Effector memory CD4-positive, alpha-beta T cell (primary cell): ENCODE measurements at regions not wholly inside any gene's neighbourhood (a gene's known extent, or its start where the extent isn't known, plus 50 kb on each side); places are given as distances from the start of the nearest gene placed in this dataset.

Source experiments
- DNase-seq, 3 donors: peaks; one replicate each; pipeline ENCODE4 v3.0.0-alpha.2; 2020
- H3K27ac ChIP-seq: 2 replicates; pipeline ENCODE4 v1.7.0; 2013; ENCODE audit warnings: mild to moderate bottlenecking, low read length, moderate library complexity; ENCODE audit not compliant: insufficient read depth, poor library complexity, severe bottlenecking
- H3K27me3 ChIP-seq: replicated peaks from 2 replicates; pipeline ENCODE4 v1.7.0; 2013; ENCODE audit warnings: mild to moderate bottlenecking, low read length; ENCODE audit not compliant: insufficient read depth, control insufficient read depth, poor library complexity, severe bottlenecking
- H3K36me3 ChIP-seq: 2 replicates; pipeline ENCODE4 v1.7.0; 2013; ENCODE audit warnings: mild to moderate bottlenecking, low read length, moderate library complexity; ENCODE audit not compliant: control insufficient read depth, insufficient read depth
- H3K4me1 ChIP-seq: 2 replicates; pipeline ENCODE4 v1.7.0; 2013; ENCODE audit warnings: low read length, mild to moderate bottlenecking; ENCODE audit not compliant: control insufficient read depth, insufficient read depth, poor library complexity, severe bottlenecking
- H3K4me3 ChIP-seq: 2 replicates; pipeline ENCODE4 v1.7.0; 2013; ENCODE audit warnings: low read length, low read depth, mild to moderate bottlenecking; ENCODE audit not compliant: insufficient read depth, poor library complexity, severe bottlenecking
- H3K9me3 ChIP-seq: 2 replicates; pipeline ENCODE4 v1.7.0; 2013; ENCODE audit warnings: mild to moderate bottlenecking, low read length, moderate library complexity; ENCODE audit not compliant: control insufficient read depth

GRCh38 chr3:117238806-117239205 lies 529.2 kb downstream of the TUSC7 start:
- no peak for DNase-seq

DNA sequence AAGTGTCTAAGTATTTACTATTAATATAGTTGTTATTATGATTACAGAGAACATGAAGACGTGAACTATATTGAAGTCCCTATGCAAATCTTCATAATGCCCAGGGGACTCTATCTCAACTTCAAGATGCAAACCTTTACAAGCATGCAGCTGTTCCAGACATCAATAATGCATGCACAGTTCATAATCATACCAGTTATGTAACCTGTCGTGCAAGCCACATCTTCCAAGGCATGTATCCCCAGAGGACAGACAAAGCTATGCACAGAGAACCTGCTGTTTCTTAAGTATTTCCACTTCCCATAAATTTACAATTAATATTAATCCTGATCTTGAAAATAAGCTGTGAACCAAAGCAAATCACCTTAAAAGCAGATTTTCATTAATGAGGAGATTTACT lies 534.1 kb downstream of the TUSC7 start:
- no peak overlapping the region for H3K4me3 ChIP-seq
- no peaks in the 10 kb centered on the region for H3K27me3 ChIP-seq
- H3K36me3 ChIP-seq, result no peaks in the 10 kb centered on the region
- H3K9me3 ChIP-seq, result peaks cover 3% of the 10 kb centered on the region
- no peaks in the 10 kb centered on the region for H3K4me1 ChIP-seq
- DNase-seq, result no peak
- H3K27ac ChIP-seq, result no peak overlapping the region

More at GRCh38 chr3:117238806-117239205, 529.2 kb downstream of the TUSC7 start:
- H3K4me3 ChIP-seq, result no peak overlapping the region
- no peaks in the 10 kb centered on the region for H3K4me1 ChIP-seq
- no peaks in the 10 kb centered on the region for H3K27me3 ChIP-seq
- H3K27ac ChIP-seq, result no peak overlapping the region
- peaks cover 6% of the 10 kb centered on the region for H3K9me3 ChIP-seq
- no peaks in the 10 kb centered on the region for H3K36me3 ChIP-seq

DNA sequence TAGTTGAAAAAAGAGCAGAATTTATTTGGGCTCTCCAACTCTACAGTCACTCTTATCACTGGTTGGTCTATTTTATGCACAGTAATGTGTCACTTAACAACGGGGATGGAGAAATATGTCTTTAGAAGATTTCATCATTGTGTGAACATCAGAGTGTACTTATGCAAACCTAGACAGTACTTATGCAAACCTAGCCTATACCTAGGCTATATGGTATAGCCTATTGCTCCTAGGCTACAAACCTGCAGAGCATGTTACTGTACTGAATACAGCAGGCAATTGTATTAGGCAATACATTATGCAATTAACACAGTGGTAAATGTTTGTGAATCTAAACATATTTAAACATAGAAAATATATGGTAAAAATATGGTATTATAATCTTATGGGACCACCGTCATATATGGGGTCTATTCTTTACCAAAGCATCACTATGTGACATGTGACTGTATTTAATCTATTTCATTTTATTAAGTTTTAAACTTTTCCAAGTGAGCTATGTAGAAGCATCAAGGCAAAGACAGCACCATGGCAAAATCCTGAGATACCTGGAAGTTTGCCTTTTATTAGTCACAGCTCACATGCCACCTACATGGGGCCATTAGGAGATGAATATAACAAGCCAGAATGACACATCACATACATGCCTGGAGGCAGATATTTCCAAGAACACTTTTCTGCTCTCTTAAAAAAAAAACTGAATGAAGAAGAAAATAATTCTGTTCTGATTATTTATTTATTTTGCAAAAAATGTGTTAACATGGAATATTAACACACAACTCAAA lies 537.4 kb downstream of the TUSC7 start:
- DNase-seq, result no peak
- Histone ChIP-seq H3K36me3 (no peaks in the 10 kb centered on the region), H3K9me3 (no peaks in the 10 kb centered on the region), H3K27me3 (no peaks in the 10 kb centered on the region), H3K4me3 (no peak overlapping the region), H3K27ac (no peak overlapping the region), H3K4me1 (no peaks in the 10 kb centered on the region)

DNA sequence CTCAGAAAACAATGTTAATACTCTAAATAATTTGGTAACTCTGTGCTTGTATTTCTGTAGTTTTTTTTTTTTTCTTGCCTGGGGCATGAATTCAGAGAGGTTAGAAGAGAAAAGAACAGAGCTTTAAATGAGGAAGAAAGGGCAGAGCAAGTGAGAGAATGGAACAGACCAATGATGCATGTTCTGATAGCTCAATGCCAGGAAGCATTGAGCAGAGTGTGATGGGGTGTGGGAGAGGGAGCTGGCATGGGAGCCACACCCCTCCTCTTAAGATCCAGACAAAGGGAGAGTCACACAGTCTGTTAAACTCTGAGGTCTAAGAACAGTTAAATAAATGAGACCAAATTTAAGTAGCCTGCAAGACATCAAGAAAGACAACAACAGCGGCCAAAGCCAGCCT lies 538.6 kb downstream of the TUSC7 start:
- Histone ChIP-seq H3K36me3 (no peaks in the 10 kb centered on the region), H3K27me3 (no peaks in the 10 kb centered on the region), H3K27ac (no peak overlapping the region), H3K4me3 (no peak overlapping the region), H3K4me1 (no peaks in the 10 kb centered on the region), H3K9me3 (no peaks in the 10 kb centered on the region)
- DNase-seq, result no peak

- H3K4me1 ChIP-seq, result no peaks in the 10 kb centered on the region
- H3K4me3 ChIP-seq, result no peak overlapping the region
- no peaks in the 10 kb centered on the region for H3K27me3 ChIP-seq
- no peaks in the 10 kb centered on the region for H3K36me3 ChIP-seq
- H3K27ac ChIP-seq, result no peak overlapping the region
- no peaks in the 10 kb centered on the region for H3K9me3 ChIP-seq
- no peak for DNase-seq
These were observed 542.6 kb downstream of the TUSC7 start for GRCh38 chr3:117252208-117252607.

DNA sequence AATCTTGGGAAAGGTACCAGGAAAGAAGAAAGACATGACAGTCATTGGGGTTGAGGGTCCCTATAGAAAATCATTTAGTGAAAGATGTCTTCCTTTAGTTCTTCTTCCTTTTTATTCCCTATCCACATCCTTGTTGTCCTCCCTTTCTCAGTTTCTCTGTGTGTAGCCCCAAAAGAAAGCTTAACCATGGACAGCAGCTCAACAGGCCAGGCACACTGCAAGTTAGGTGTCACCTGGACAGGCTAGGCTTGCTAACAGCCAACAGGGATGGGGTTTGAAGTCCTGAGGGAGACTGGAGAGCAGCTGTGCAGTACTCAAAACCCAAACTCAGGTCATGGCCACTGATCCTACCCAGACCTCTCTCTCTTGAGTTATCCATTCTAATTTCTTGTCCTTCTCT lies 543.1 kb downstream of the TUSC7 start:
- DNase-seq, result no peak
- no peaks in the 10 kb centered on the region for H3K9me3 ChIP-seq
- H3K27ac ChIP-seq, result no peak overlapping the region
- H3K4me3 ChIP-seq, result no peak overlapping the region
- no peaks in the 10 kb centered on the region for H3K4me1 ChIP-seq
- no peaks in the 10 kb centered on the region for H3K36me3 ChIP-seq
- H3K27me3 ChIP-seq, result no peaks in the 10 kb centered on the region

DNA sequence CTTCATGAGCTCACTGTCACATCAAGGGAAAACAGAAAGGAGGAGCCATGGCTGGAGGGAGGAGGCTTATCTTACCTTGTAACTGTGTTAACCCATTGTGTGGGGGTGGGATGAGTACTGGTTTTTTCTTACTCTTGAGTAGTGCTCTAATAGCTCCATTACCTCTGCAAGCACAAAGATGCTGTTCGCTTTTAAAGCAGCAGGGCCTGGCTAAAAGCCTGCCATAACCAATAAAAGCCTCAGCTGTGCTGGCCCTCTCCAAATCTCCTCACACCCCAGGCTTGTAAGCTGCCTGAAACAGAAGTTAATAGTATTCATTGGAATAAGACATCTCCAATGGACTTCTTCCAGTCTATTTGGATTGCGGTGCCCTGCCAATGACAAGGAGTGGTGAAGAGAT lies 544.1 kb downstream of the TUSC7 start:
- Histone ChIP-seq H3K27me3 (no peaks in the 10 kb centered on the region), H3K4me1 (no peaks in the 10 kb centered on the region), H3K27ac (no peak overlapping the region), H3K4me3 (no peak overlapping the region), H3K9me3 (no peaks in the 10 kb centered on the region), H3K36me3 (no peaks in the 10 kb centered on the region)
- no peak for DNase-seq

DNA sequence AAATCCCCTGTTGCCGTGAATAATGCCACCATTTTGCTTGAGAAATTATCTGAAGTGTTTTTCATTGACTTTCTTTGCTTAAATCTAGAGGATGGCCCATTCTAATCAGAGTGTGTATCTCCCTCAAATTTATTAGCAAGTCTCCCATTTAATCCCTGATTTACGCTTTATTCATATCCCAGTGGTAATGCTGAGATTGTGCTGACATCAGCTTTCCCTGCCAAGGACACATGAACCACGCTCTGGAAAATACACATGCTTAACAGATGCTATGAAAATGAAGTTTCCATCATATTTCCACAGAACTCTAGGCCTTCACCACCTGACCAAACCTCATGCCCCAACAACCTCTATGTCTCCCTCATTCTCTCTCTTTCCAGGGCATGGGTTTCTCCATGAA lies 545.4 kb downstream of the TUSC7 start:
- Histone ChIP-seq H3K27me3 (no peaks in the 10 kb centered on the region), H3K27ac (no peak overlapping the region), H3K4me1 (no peaks in the 10 kb centered on the region), H3K36me3 (no peaks in the 10 kb centered on the region), H3K4me3 (no peak overlapping the region), H3K9me3 (no peaks in the 10 kb centered on the region)
- no peak for DNase-seq

- Histone ChIP-seq H3K27ac (no peak overlapping the region), H3K4me1 (no peaks in the 10 kb centered on the region), H3K9me3 (no peaks in the 10 kb centered on the region), H3K27me3 (no peaks in the 10 kb centered on the region), H3K4me3 (no peak overlapping the region), H3K36me3 (no peaks in the 10 kb centered on the region)
- DNase-seq, result no peak
These were observed 546.2 kb downstream of the TUSC7 start for GRCh38 chr3:117255736-117256135.

DNA sequence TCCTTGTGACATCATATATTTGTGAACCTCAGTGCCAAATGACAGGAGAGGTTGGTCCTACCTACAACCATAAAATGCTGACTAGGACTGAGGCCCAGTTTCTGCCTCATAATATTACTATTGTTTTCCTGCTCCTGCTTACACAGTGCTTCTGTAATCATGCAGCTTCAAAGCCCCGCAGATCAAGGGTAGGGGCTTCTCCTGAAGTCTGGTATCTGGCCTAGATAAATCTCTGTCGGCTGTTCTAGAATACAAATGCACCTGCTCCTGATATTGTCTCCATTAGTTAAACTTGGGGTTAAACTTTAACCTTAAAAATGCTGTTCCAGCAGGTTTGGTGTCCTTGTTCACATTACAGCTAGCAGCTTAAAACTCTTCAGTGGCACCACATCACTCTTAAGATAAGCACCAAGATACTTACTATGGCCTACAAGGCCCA lies 552.4 kb downstream of the TUSC7 start:
- H3K27me3 ChIP-seq, result no peaks in the 10 kb centered on the region
- no peaks in the 10 kb centered on the region for H3K36me3 ChIP-seq
- H3K4me1 ChIP-seq, result no peaks in the 10 kb centered on the region
- H3K9me3 ChIP-seq, result no peaks in the 10 kb centered on the region
- H3K27ac ChIP-seq, result no peak overlapping the region
- no peak for DNase-seq
- no peak overlapping the region for H3K4me3 ChIP-seq
